IMR-90 (cell line): ENCODE measurements at regions not wholly inside any gene's neighbourhood (a gene's known extent, or its start where the extent isn't known, plus 50 kb on each side); places are given as distances from the start of the nearest gene placed in this dataset.

Experiments used
- ATAC-seq: fragments of 200-7000 bp; cut with Tn5 transposase; 2 replicates; pipeline ENCODE4 v1.9.1; 2020; ENCODE audit warnings: low read depth, mild to moderate bottlenecking, moderate library complexity
- BruUV-seq: library from RNA; stranded (reverse); fragments of 400-500 nt; replicated peaks from 2 replicates; lab custom pipeline; 2021; lab: Mats Ljungman, UMichigan
- CTCF ChIA-PET: fragments of 300-600 bp; formaldehyde crosslinking; extraction: SDS; loops from one replicate; lab custom pipeline; 2021; ENCODE audit warnings: antibody characterized with exemption; lab: Yijun Ruan, JAX
- POLR2A ChIA-PET: fragments of 300-600 bp; sonication (Branson Sonifier 250); formaldehyde crosslinking; loops from one replicate; lab custom pipeline; 2022; ENCODE audit warnings: antibody characterized with exemption; ENCODE audit not compliant: unreplicated experiment; lab: Charles Lee
- DNase-seq: peaks from one replicate; pipeline ENCODE4 v3.0.0; 2013
- H2AFZ ChIP-seq: replicated peaks from 2 replicates; pipeline ENCODE3; 2013; ENCODE audit warnings: low read length, mild to moderate bottlenecking; ENCODE audit not compliant: poor library complexity
- H2AK5ac ChIP-seq: 2 replicates; pipeline ENCODE4 v1.6.1; 2013; ENCODE audit warnings: low read depth, low read length, inconsistent platforms
- H2AK9ac ChIP-seq: replicated peaks from 2 replicates; pipeline ENCODE3; 2013; ENCODE audit warnings: mild to moderate bottlenecking, low read depth, low read length, moderate library complexity; ENCODE audit not compliant: poor library complexity
- H2BK120ac ChIP-seq: 2 replicates; pipeline ENCODE4 v1.6.1; 2013; ENCODE audit warnings: low read depth, low read length, inconsistent platforms
- H2BK15ac ChIP-seq: 3 replicates; pipeline ENCODE4 v1.6.1; 2013; ENCODE audit warnings: low read depth, low read length, inconsistent platforms
- H2BK20ac ChIP-seq: 2 replicates; pipeline ENCODE4 v1.6.1; 2013; ENCODE audit warnings: low read depth, mild to moderate bottlenecking, inconsistent platforms, low read length, moderate library complexity
- H2BK5ac ChIP-seq: 2 replicates; pipeline ENCODE4 v1.6.1; 2013; ENCODE audit warnings: mild to moderate bottlenecking, low read depth, low read length, inconsistent platforms; ENCODE audit not compliant: poor library complexity, severe bottlenecking
- H3K14ac ChIP-seq: replicated peaks from 2 replicates; pipeline ENCODE4 v1.6.1; 2013; ENCODE audit warnings: low read depth, low read length, inconsistent platforms
- H3K18ac ChIP-seq: 2 replicates; pipeline ENCODE4 v1.6.1; 2013; ENCODE audit warnings: low read depth, low read length, control low read depth
- H3K23ac ChIP-seq: 2 replicates; pipeline ENCODE4 v1.6.1; 2013; ENCODE audit warnings: low read depth, low read length, inconsistent platforms
- H3K27ac ChIP-seq: 2 replicates; pipeline ENCODE4 v1.5.1; 2013; ENCODE audit warnings: mild to moderate bottlenecking, control low read depth, low read length; ENCODE audit not compliant: insufficient read depth
- H3K27me3 ChIP-seq: 2 replicates; pipeline ENCODE4 v1.6.1; 2013; ENCODE audit warnings: low read length; ENCODE audit not compliant: control insufficient read depth, insufficient read depth
- H3K36me3 ChIP-seq: 2 replicates; pipeline ENCODE4 v1.6.1; 2013; ENCODE audit warnings: low read length, mixed read lengths; ENCODE audit not compliant: control insufficient read depth, insufficient read depth
- H3K4ac ChIP-seq: 2 replicates; pipeline ENCODE4 v1.6.1; 2013; ENCODE audit warnings: low read depth, low read length, inconsistent platforms
- H3K4me1 ChIP-seq: 2 replicates; pipeline ENCODE4 v1.6.1; 2013; ENCODE audit warnings: low read length, mixed read lengths; ENCODE audit not compliant: control insufficient read depth, insufficient read depth
- H3K4me2 ChIP-seq: 2 replicates; pipeline ENCODE4 v1.6.1; 2013; ENCODE audit warnings: low read depth, mild to moderate bottlenecking, control low read depth, low read length, moderate library complexity
- H3K4me3 ChIP-seq: 2 replicates; pipeline ENCODE4 v1.5.1; 2013; ENCODE audit warnings: low read depth, mild to moderate bottlenecking, control low read depth, low read length, moderate library complexity; ENCODE audit not compliant: insufficient read depth
- H3K56ac ChIP-seq: 2 replicates; pipeline ENCODE4 v1.6.1; 2013; ENCODE audit warnings: low read length, inconsistent platforms; ENCODE audit not compliant: insufficient read depth; ENCODE audit errors: extremely low read depth
- H3K79me1 ChIP-seq, 2 experiments: 2 replicates each; pipeline ENCODE4 v1.6.1; 2013; ENCODE audit warnings: low read length in 2 of 2, inconsistent platforms in 1 of 2, low read depth in 1 of 2
- H3K9ac ChIP-seq: 2 replicates; pipeline ENCODE4 v1.6.1; 2013; ENCODE audit warnings: low read depth, low read length, control low read depth
- H3K9me1 ChIP-seq: 2 replicates; pipeline ENCODE4 v1.6.1; 2013; ENCODE audit warnings: low read length, inconsistent platforms; ENCODE audit not compliant: insufficient read depth
- H3K9me3 ChIP-seq: 2 replicates; pipeline ENCODE4 v1.6.1; 2013; ENCODE audit warnings: low read length; ENCODE audit not compliant: control insufficient read depth, insufficient read depth
- H4K20me1 ChIP-seq: 2 replicates; pipeline ENCODE4 v1.6.1; 2013; ENCODE audit warnings: low read length, inconsistent platforms; ENCODE audit not compliant: insufficient read depth
- H4K5ac ChIP-seq: 2 replicates; pipeline ENCODE4 v1.6.1; 2013; ENCODE audit warnings: mild to moderate bottlenecking, low read depth, low read length, control low read depth
- H4K8ac ChIP-seq, 2 experiments: 2 replicates each; pipeline ENCODE4 v1.6.1; 2013; ENCODE audit warnings: low read depth in 2 of 2, low read length in 2 of 2, control low read depth in 1 of 2, inconsistent platforms in 1 of 2
- H4K91ac ChIP-seq: 2 replicates; pipeline ENCODE4 v1.6.1; 2013; ENCODE audit warnings: low read depth, low read length, inconsistent platforms; ENCODE audit not compliant: insufficient read depth
- BHLHE40 ChIP-seq: fragments of 150-350 bp; IDR thresholded peaks from 2 replicates; pipeline ENCODE4 v1.6.1; 2016; ENCODE audit warnings: mild to moderate bottlenecking, low read depth, low read length
- CEBPB ChIP-seq: IDR thresholded peaks from 2 replicates; pipeline ENCODE4 v1.6.1; 2012; ENCODE audit warnings: low read depth, low read length, improper control_type of control experiment
- CHD1 ChIP-seq: IDR thresholded peaks from 2 replicates; pipeline ENCODE4 v1.6.1; 2012; ENCODE audit warnings: low read depth, low read length, improper control_type of control experiment
- FOS ChIP-seq: fragments of 150-350 bp; IDR thresholded peaks from 2 replicates; pipeline ENCODE4 v1.6.1; 2016; ENCODE audit warnings: low read depth, low read length
- MAFK ChIP-seq: IDR thresholded peaks from 2 replicates; pipeline ENCODE4 v1.6.1; 2012; ENCODE audit warnings: low read depth, low read length, improper control_type of control experiment
- MAZ ChIP-seq: IDR thresholded peaks from 2 replicates; pipeline ENCODE4 v1.6.1; 2012; ENCODE audit warnings: low read depth, mild to moderate bottlenecking, low read length, improper control_type of control experiment, moderate library complexity, borderline replicate concordance
- MXI1 ChIP-seq: IDR thresholded peaks from 2 replicates; pipeline ENCODE4 v1.6.1; 2012; ENCODE audit warnings: low read depth, mild to moderate bottlenecking, low read length, moderate library complexity, borderline replicate concordance
- NFE2L2 ChIP-seq: fragments of 150-350 bp; IDR thresholded peaks from 2 replicates; pipeline ENCODE4 v1.6.1; 2016; ENCODE audit warnings: low read depth, mild to moderate bottlenecking, low read length
- RAD21 ChIP-seq: IDR thresholded peaks from 2 replicates; pipeline ENCODE4 v1.6.1; 2012; ENCODE audit warnings: low read length, improper control_type of control experiment
- RCOR1 ChIP-seq: IDR thresholded peaks from 2 replicates; pipeline ENCODE4 v1.6.1; 2012; ENCODE audit warnings: mild to moderate bottlenecking, low read length, improper control_type of control experiment; ENCODE audit not compliant: insufficient replicate concordance
- RFX5 ChIP-seq: IDR thresholded peaks from 2 replicates; pipeline ENCODE4 v1.8.0; 2012; ENCODE audit warnings: low read depth, mild to moderate bottlenecking, low read length, moderate library complexity
- SMC3 ChIP-seq: fragments of 150-350 bp; IDR thresholded peaks from 2 replicates; pipeline ENCODE4 v1.6.1; 2016; ENCODE audit warnings: low read depth, mild to moderate bottlenecking, antibody characterized with exemption, low read length, moderate library complexity
- whole genome bisulfite sequencing, 2 experiments: methylation state at CpG; one replicate each; pipeline versions ENCODE4 v1.1.5 to v1.1.7; 2013; ENCODE audit warnings: missing lambda C conversion rate in 2 of 2; ENCODE audit not compliant: insufficient read length in 1 of 2; ENCODE audit errors: extremely low coverage in 2 of 2; 5-methylcytosine and 5-hydroxymethylcytosine counted together
- dilution Hi-C: fragments of 300-500 bp; cut with HindIII; formaldehyde crosslinking; loops from one replicate; pipeline ENCODE4 v1.14.3; 2018; ENCODE audit warnings: low sequenced_read_pairs; ENCODE audit not compliant: unreplicated experiment
- in situ Hi-C: fragments of 300-500 bp; cut with MboI; formaldehyde crosslinking; loops from 3 replicates; pipeline ENCODE4 v1.14.3; 2019; ENCODE audit warnings: low sequenced_read_pairs, inconsistent platforms, mixed read lengths
- intact Hi-C: fragments of 100-400 bp; cut with micrococcal nuclease; formaldehyde crosslinking; loops from 2 replicates; pipeline ENCODE4 v1.10.0; 2022
- TF ChIP-seq, protein P1 (sequence below): conservative IDR thresholded peaks from 2 replicates; pipeline ENCODE4 v1.5.1; 2012; ENCODE audit warnings: mild to moderate bottlenecking, low read depth, low read length, improper control_type of control experiment
- TF ChIP-seq, protein P2 (sequence below): fragments of 150-350 bp; IDR thresholded peaks from 2 replicates; pipeline ENCODE4 v1.6.1; 2017; ENCODE audit warnings: mild to moderate bottlenecking, antibody characterized with exemption, low read length, low read depth
- TF ChIP-seq, protein P3 (sequence below): fragments of 150-350 bp; IDR thresholded peaks from 2 replicates; pipeline ENCODE4 v1.6.1; 2016; ENCODE audit warnings: low read depth, mild to moderate bottlenecking, low read length, moderate library complexity, borderline replicate concordance

- BruUV-seq: no TSS peak
- Histone ChIP-seq H2BK15ac (no peak overlapping the region), H2AFZ (no peak overlapping the region), H2BK20ac (no peak overlapping the region), H4K91ac (no peak overlapping the region), H3K56ac (no peak overlapping the region), H3K79me1 (no peaks in the 10 kb centered on the region; a peak in 1 of 4 replicates), H3K9ac (no peak overlapping the region), H3K36me3 (no peaks in the 10 kb centered on the region), H2AK5ac (peak overlapping the region; percentile 21; the same call in 1 of the 2 replicates), H4K20me1 (no peaks in the 10 kb centered on the region), H4K5ac (no peak overlapping the region), H2BK120ac (peak overlapping the region; percentile 48; the same call in 1 of the 2 replicates), H2AK9ac (no peak overlapping the region), H3K27me3 (no peaks in the 10 kb centered on the region), H3K27ac (no peak overlapping the region), H3K9me3 (no peaks in the 10 kb centered on the region), H2BK5ac (no peak overlapping the region), H3K4me3 (no peak overlapping the region), H4K8ac (no peak overlapping the region), H3K23ac (no peak overlapping the region), H3K14ac (no peak overlapping the region; the same call in 1 of the 2 replicates), H3K4me2 (no peak overlapping the region), H3K4ac (no peak overlapping the region), H3K4me1 (peaks cover 8% of the 10 kb centered on the region), H3K18ac (no peak overlapping the region), H3K9me1 (peaks cover 9% of the 10 kb centered on the region)
- in situ Hi-C loops (no loop called here), intact Hi-C loops (no loop called here), dilution Hi-C loops (no loop called here)
- ATAC-seq: no peak
- TF ChIP-seq MAFK: no peak
- TF ChIP-seq MXI1: no peak
- TF ChIP-seq BHLHE40: no peak
- TF ChIP-seq FOS: no peak
- TF ChIP-seq, protein P1, sequence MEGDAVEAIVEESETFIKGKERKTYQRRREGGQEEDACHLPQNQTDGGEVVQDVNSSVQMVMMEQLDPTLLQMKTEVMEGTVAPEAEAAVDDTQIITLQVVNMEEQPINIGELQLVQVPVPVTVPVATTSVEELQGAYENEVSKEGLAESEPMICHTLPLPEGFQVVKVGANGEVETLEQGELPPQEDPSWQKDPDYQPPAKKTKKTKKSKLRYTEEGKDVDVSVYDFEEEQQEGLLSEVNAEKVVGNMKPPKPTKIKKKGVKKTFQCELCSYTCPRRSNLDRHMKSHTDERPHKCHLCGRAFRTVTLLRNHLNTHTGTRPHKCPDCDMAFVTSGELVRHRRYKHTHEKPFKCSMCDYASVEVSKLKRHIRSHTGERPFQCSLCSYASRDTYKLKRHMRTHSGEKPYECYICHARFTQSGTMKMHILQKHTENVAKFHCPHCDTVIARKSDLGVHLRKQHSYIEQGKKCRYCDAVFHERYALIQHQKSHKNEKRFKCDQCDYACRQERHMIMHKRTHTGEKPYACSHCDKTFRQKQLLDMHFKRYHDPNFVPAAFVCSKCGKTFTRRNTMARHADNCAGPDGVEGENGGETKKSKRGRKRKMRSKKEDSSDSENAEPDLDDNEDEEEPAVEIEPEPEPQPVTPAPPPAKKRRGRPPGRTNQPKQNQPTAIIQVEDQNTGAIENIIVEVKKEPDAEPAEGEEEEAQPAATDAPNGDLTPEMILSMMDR: no peak
- TF ChIP-seq CEBPB: no peak
- TF ChIP-seq SMC3: no peak
- no peak for TF ChIP-seq CHD1
- TF ChIP-seq RCOR1: no peak
- no peak for TF ChIP-seq NFE2L2
- no peak for TF ChIP-seq RAD21
- TF ChIP-seq, protein P2, sequence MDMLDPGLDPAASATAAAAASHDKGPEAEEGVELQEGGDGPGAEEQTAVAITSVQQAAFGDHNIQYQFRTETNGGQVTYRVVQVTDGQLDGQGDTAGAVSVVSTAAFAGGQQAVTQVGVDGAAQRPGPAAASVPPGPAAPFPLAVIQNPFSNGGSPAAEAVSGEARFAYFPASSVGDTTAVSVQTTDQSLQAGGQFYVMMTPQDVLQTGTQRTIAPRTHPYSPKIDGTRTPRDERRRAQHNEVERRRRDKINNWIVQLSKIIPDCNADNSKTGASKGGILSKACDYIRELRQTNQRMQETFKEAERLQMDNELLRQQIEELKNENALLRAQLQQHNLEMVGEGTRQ: no peak
- no peak for TF ChIP-seq RFX5
- TF ChIP-seq, protein P3, sequence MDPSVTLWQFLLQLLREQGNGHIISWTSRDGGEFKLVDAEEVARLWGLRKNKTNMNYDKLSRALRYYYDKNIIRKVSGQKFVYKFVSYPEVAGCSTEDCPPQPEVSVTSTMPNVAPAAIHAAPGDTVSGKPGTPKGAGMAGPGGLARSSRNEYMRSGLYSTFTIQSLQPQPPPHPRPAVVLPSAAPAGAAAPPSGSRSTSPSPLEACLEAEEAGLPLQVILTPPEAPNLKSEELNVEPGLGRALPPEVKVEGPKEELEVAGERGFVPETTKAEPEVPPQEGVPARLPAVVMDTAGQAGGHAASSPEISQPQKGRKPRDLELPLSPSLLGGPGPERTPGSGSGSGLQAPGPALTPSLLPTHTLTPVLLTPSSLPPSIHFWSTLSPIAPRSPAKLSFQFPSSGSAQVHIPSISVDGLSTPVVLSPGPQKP: no peak
- TF ChIP-seq MAZ: no peak
- ChIA-PET POLR2A (no interaction called here), CTCF (no interaction called here)
- WGBS, 2 experiments: no CpG with 5 or more reads among the region's 4 CpGs
- DNase-seq: no peak
Observed at GRCh38 chr3:159625594-159625993, 363.0 kb upstream of the IL12A start.
